HuH-7 (cell line): ENCODE measurements at regions not wholly inside any gene's neighbourhood (a gene's known extent, or its start where the extent isn't known, plus 50 kb on each side); places are given as distances from the start of the nearest gene placed in this dataset.
"Not testable (repeated sequence)": the region's sequence is repeated elsewhere in the genome, so short reads cannot be mapped to it uniquely, and the experiment has no call there.

Experiments
- DNase-seq: peaks from one replicate; pipeline ENCODE4 v3.0.0; 2011; ENCODE audit warnings: low spot score

- no peak for DNase-seq
These were observed 473.5 kb downstream of the BTG1 start for GRCh38 chr12:91672130-91672529.

GRCh38 chr12:91667694-91668093 is 478.0 kb downstream of the BTG1 start:
- DNase-seq: no peak

GRCh38 chr12:91663744-91664143 is 481.1 kb upstream of the DCN start:
- DNase-seq: no peak

- DNase-seq: no peak
These were observed 480.7 kb upstream of the DCN start for GRCh38 chr12:91663310-91663709.

- no peak for DNase-seq
These were observed 479.4 kb upstream of the DCN start for GRCh38 chr12:91662021-91662420.

- no peak for DNase-seq
These were observed 474.4 kb upstream of the DCN start for GRCh38 chr12:91657032-91657431.

- DNase-seq: no peak
These were observed 473.3 kb upstream of the DCN start for GRCh38 chr12:91655966-91656365.

GRCh38 chr12:91654087-91654486 is 471.5 kb upstream of the DCN start:
- no peak for DNase-seq

- DNase-seq: no peak
These were observed 469.1 kb upstream of the DCN start for GRCh38 chr12:91651728-91652127.

- DNase-seq: no peak
These were observed 461.1 kb upstream of the DCN start for GRCh38 chr12:91643763-91644162.

GRCh38 chr12:91640021-91640420 is 457.4 kb upstream of the DCN start:
- no peak for DNase-seq

- DNase-seq: no peak
These were observed 456.7 kb upstream of the DCN start for GRCh38 chr12:91639327-91639726.

GRCh38 chr12:91637789-91638624 is 455.4 kb upstream of the DCN start:
- DNase-seq: no peak

GRCh38 chr12:91636721-91637120 is 454.1 kb upstream of the DCN start:
- no peak for DNase-seq

- DNase-seq: not testable (repeated sequence)
These were observed 451.7 kb upstream of the DCN start for GRCh38 chr12:91634386-91634713.

- no peak for DNase-seq
These were observed 451.2 kb upstream of the DCN start for GRCh38 chr12:91633734-91634357.

GRCh38 chr12:91633206-91633605 is 450.6 kb upstream of the DCN start:
- DNase-seq: no peak

GRCh38 chr12:91632042-91632786 is 449.6 kb upstream of the DCN start:
- no peak for DNase-seq

- no peak for DNase-seq
These were observed 448.1 kb upstream of the DCN start for GRCh38 chr12:91630596-91631293.

GRCh38 chr12:91630083-91630482 is 447.5 kb upstream of the DCN start:
- no peak for DNase-seq

- no peak for DNase-seq
These were observed 446.8 kb upstream of the DCN start for GRCh38 chr12:91629440-91629839.

- DNase-seq: no peak
These were observed 446.0 kb upstream of the DCN start for GRCh38 chr12:91628656-91629055.

GRCh38 chr12:91627225-91627624 is 444.6 kb upstream of the DCN start:
- no peak for DNase-seq
